IPS-NIHi7 (cell line): ENCODE measurements at regions not wholly inside any gene's neighbourhood (a gene's known extent, or its start where the extent isn't known, plus 50 kb on each side); places are given as distances from the start of the nearest gene placed in this dataset.
"Not testable (repeated sequence)": the region's sequence is repeated elsewhere in the genome, so short reads cannot be mapped to it uniquely, and the experiment has no call there.

ENCODE experiments used
- DNase-seq: peaks from one replicate; pipeline ENCODE4 v3.0.0; 2012; ENCODE audit warnings: mixed read lengths; ENCODE audit errors: extremely low spot score

GRCh38 chr11:101296896-101297295 lies 167.3 kb upstream of the PGR start:
- no peak for DNase-seq

GRCh38 chr11:101292661-101293240 lies 163.1 kb upstream of the PGR start:
- no peak for DNase-seq

- no peak for DNase-seq
Observed at GRCh38 chr11:101291279-101291678, 161.7 kb upstream of the PGR start.

DNA sequence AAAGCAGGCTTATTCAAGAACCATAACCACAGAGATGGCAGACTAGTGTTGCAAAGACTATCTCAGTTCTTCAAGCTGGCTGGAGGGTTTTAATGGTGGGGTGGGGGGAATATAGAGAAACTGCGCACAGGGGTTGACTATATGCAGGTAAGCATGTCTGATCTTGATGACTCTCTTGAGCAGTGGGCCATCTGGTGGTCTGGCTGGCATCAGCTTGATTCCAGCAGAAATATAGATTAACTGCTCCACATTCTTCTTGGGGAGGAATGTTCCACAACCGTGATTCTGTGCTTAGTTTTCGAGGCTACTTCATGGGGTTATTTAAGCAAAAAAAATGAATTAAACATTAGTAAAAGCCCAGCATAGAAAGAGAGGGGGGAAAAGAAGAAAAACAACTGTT lies 158.8 kb upstream of the PGR start:
- no peak for DNase-seq

DNA sequence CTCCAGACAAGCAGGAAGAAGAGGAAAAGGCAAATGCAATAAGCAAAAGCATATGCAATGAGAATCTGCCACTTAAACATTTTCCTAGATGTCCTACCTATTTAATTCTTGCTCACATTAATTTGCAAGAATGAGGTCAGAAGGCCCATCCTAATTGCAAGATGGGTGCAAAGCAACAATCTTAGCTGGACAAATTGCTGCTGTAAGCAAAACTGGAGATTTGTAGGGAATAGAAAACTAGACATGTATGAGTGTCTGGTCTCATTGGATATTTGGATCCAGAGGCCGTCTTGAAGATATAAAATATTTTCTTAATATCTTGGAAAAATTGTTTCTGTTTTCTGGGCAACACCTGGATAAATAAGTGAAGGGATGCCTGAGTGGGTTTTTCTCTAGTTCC lies 150.1 kb upstream of the PGR start:
- DNase-seq, result no peak

DNA sequence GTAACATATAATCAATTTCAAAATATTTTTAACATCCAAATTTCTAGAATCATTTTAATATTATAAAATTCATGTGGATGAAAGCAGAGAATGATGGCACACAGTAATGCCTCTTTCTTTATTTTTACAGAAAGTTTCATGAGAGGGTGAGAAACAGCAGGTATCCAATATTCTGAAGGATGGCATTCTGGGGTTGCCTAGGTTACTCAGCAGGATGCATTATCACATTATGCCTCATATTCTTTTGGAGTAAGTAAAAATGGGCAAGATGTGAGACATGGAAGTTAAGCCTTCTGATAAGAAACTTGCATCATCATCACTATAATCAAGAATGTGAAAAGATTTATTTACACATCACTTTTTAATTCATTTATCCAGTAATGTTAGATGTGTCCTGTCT lies 148.7 kb upstream of the PGR start:
- no peak for DNase-seq

GRCh38 chr11:101277036-101277435 lies 147.4 kb upstream of the PGR start:
- no peak for DNase-seq

- no peak for DNase-seq
Observed at GRCh38 chr11:101269990-101270660, 140.5 kb upstream of the PGR start.

GRCh38 chr11:101269390-101269789 lies 139.8 kb upstream of the PGR start:
- DNase-seq, result no peak

DNA sequence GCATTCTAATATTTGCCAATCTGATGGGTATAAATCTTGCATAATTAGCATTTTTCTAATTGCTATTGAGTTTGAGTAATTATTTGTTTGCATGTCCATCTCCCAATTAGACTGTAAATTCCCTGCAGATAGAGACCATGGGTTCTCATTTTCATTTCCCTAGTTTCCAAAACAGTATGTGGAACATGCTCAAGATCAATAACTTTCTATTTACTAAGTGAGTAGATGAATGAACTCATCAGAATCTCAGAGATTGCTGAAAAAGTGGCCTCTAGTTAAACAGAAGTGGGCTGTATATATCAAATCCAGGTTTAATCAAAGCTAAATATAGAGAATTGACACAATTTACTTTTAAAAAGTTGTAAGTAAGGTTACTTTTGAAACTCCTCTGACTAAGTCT lies 138.0 kb upstream of the PGR start:
- no peak for DNase-seq

DNA sequence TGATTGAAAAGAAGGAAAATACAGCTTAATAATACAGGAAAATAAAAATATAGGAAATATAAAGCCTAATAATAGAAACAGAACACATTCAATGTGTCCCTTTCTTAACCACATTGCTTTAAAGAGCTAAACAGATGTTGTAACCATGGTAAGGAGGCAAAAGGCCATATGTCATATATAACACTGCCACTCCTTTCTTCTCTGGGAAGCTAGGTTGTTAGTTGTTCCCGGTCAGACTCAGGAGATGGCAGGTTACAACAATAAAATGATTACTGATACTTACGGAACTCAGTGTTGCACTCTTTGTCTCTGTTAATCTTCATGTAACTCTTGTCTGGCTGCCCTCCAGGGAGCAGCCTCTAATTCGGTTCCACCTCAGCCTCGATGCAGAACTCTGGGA lies 134.7 kb upstream of the PGR start:
- no peak for DNase-seq

DNA sequence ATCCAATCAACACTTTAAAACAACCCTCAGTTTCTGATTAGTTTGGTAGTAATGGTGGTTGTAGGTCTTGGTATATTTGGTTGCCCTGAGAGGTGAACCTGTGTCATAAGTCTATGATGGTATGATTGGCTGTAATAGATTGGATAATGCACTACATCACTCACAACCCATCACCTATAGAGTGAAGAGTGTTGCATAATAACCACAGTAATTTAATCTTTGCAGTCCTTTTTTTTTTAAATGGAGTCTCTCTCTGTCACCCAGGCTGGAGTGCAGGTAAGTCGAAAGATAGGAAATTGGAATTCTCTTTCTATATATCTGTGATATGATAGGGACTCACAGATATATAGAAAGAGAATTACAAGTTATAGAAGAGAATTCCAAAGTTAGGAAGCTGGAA lies 133.4 kb upstream of the PGR start:
- DNase-seq, result no peak

- DNase-seq, result no peak
Observed at GRCh38 chr11:101262258-101262657, 132.6 kb upstream of the PGR start.

- DNase-seq, result no peak
Observed at GRCh38 chr11:101255036-101255435, 125.4 kb upstream of the PGR start.

DNA sequence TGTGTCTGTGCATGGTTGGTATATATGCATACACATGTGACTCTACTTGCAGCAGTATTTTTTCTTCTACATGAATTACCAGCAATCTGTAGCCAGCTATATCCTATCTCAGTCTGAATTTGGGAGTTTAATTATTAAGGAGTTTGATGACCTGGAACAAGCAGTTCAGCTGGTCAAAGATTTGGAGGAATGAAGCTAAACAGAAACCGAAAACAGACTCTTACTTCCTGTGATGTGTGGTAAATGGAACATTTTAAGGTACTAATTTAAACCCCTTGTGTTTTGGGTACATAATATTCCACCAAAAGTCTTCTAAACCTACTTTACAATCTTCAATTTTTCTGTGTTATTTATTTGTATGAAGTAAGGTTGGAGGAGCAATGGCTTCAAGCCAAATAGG lies 124.4 kb upstream of the PGR start:
- DNase-seq, result no peak

DNA sequence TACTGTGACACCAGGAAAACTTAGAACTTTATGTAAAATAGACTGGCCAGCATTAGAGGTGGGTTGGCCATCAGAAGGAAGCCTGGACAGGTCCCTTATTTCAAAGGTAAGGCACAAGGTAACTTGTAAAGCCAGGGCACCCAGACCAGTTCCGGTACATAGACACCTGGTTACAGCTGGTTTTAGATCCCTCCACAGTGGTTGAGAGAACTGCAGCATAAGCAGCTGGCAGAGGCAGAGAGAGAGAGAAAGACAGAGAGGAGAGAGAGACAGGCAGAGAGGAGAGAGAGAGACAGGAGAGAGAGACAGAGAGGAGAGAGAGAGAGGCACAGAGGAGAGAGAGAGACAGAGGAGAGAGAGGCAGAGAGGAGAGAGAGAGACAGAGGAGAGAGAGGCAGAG lies 116.0 kb upstream of the PGR start:
- DNase-seq, result not testable (repeated sequence)

DNA sequence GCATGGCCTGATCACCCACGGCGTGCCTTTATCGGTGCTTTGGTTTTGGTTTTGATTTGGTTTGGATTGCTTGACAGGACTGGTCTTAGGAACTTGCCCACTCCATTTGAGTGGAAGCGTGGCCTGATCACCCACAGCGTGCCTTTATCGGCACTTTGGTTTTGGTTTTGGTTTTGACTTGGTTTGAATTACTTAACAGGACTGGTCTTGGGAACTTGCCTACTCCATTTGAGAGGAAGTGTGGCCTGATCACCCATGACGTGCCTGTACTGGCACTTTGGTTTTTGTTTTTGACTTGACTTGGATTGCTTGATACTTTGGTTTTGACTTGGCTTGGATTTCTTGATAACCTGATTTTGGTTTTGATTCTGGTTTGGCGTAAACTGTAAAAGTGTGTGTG lies 115.5 kb upstream of the PGR start:
- DNase-seq, result not testable (repeated sequence)

DNA sequence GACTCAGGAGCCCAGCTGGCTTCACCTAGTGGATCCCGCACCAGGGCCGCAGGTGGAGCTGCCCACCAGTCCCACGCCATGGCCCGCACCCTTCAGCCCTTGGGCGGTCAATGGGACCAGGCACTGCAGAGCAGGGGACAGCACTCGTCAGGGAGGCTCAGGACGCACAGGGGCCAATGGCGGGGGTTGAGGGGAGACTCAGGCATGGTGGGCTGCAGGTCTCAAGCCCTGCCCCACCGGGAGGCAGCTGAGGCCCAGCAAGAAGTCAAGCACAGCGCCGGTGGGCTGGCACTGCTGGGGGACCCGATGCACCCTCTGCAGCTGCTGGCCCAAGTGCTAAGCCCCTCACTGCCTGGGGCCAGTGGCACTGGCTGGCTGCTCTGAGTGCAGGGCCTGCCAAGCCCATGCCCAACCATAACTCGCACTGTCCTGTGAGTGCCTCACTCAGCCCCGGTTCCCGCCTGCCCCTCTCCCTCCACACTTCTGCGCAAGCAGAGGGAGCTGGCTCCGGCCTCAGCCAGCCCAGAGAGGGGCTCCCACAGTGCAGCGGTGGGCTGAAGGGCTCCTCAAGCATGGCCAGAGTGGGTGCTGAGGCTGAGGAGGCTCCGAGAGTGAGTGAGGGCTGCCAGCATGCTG lies 111.7 kb upstream of the PGR start:
- DNase-seq, result no peak

DNA sequence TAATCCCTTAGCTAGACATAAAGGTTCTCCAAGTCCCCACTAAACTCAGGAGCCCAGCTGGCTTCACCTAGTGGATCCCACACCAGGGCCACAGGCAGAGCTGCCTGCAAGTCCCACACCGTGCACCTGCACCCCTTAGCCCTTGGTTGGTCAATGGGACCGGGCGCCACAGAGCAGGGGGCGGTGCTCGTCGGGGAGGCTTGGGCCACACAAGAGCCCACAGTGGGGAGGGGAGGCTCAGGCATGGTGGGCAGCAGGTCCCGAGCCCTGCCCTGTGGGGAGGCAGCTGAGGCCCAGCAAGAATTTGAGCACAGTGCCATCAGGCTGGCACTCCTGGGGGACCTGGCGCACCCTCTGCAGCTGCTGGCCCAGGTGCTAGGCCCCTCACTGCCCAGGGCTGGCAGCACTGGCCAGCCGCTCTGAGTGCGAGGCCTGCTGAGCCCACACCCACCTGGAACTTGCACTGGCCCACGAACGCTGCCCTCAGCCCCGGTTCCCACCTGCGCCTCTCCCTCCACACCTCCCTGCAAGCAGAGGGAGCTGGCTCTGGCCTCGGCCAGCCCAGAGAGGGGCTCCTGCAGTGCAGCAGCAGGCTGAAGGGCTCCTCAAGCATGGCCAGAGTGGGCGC lies 101.7 kb upstream of the PGR start:
- DNase-seq, result not testable (repeated sequence)

GRCh38 chr11:101226617-101227016 lies 97.0 kb upstream of the PGR start:
- no peak for DNase-seq

DNA sequence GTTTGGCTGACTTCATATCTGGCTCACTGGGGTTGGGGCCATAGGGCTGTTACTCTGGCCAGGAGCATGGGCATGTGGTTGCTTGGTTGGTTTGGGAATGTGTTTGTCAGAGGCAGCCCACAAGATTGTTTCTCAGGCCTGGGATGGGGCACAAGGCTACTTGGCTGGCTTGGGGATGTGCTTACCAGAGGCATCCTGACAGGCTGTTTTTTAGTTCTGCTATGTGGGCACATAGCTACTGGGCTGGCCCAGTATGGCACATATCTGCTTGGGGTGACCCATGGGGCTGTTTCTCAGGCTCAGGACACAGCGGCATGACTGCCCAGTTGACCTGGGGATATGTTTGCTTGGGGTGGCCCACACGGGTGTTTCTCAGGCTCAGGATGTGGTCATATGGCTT lies 94.6 kb upstream of the PGR start:
- DNase-seq, result no peak

DNA sequence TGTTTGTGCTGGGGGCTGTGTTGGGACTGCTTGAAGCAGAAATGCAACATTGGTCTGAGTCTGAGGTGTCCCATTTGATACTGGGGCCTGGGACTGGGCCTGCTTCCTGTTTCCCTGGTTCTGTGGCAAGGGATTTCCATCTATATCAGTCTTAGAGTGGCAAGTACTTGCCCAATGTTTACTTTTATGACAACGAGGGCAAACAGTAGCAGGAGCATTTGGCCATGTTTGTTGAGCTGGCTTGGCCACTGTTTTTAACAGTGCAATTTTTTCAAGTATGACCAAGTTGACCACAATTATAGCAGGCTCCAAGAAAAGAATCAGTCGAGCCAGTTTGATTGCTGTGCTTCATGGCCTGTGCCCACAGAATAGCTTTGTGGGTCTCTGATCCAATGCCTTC lies 88.5 kb upstream of the PGR start:
- DNase-seq, result not testable (repeated sequence)

GRCh38 chr11:101216091-101216490 lies 86.5 kb upstream of the PGR start:
- not testable (repeated sequence) for DNase-seq
